ENCODE measurements at regions not wholly inside any gene's neighbourhood (a gene's known extent, or its start where the extent isn't known, plus 50 kb on each side); places are given as distances from the start of the nearest gene placed in this dataset.

- DNase-seq (ENCODE audit: low read depth, low spot score): no peak
Measured at GRCh38 chr6:147029923-147030322, 174.3 kb upstream of the STXBP5 start.

GRCh38 chr6:147033267-147033666, 170.9 kb upstream of the STXBP5 start:
- DNase-seq (ENCODE audit: low read depth, low spot score): no peak

GRCh38 chr6:147035886-147036285, 168.3 kb upstream of the STXBP5 start:
- no peak for DNase-seq (ENCODE audit: low read depth, low spot score)

GRCh38 chr6:147037881-147038280, 166.3 kb upstream of the STXBP5 start:
- no peak for DNase-seq (ENCODE audit: low read depth, low spot score)

- no peak for DNase-seq (ENCODE audit: low read depth, low spot score)
Measured at GRCh38 chr6:147040121-147040910, 163.9 kb upstream of the STXBP5 start.

- no peak for DNase-seq (ENCODE audit: low read depth, low spot score)
Measured at GRCh38 chr6:147042679-147043078, 161.5 kb upstream of the STXBP5 start.

- DNase-seq (ENCODE audit: low read depth, low spot score): no peak
Measured at GRCh38 chr6:147043994-147044477, 160.2 kb upstream of the STXBP5 start.

GRCh38 chr6:147046141-147046877, 157.9 kb upstream of the STXBP5 start:
- no peak for DNase-seq (ENCODE audit: low read depth, low spot score)

- DNase-seq (ENCODE audit: low read depth, low spot score): no peak
Measured at GRCh38 chr6:147048930-147049329, 155.3 kb upstream of the STXBP5 start.

- DNase-seq (ENCODE audit: low read depth, low spot score): no peak
Measured at GRCh38 chr6:147053311-147053921, 150.8 kb upstream of the STXBP5 start.

GRCh38 chr6:147054158-147054557, 150.1 kb upstream of the STXBP5 start:
- no peak for DNase-seq (ENCODE audit: low read depth, low spot score)

GRCh38 chr6:147054871-147055270, 149.3 kb upstream of the STXBP5 start:
- DNase-seq (ENCODE audit: low read depth, low spot score): no peak

GRCh38 chr6:147055821-147056392, 148.3 kb upstream of the STXBP5 start:
- no peak for DNase-seq (ENCODE audit: low read depth, low spot score)

- DNase-seq (ENCODE audit: low read depth, low spot score): no peak
Measured at GRCh38 chr6:147057188-147057587, 147.0 kb upstream of the STXBP5 start.

- DNase-seq (ENCODE audit: low read depth, low spot score): no peak
Measured at GRCh38 chr6:147057705-147058342, 146.4 kb upstream of the STXBP5 start.

- no peak for DNase-seq (ENCODE audit: low read depth, low spot score)
Measured at GRCh38 chr6:147058786-147059385, 145.3 kb upstream of the STXBP5 start.

GRCh38 chr6:147060636-147061035, 143.6 kb upstream of the STXBP5 start:
- DNase-seq (ENCODE audit: low read depth, low spot score): no peak

- no peak for DNase-seq (ENCODE audit: low read depth, low spot score)
Measured at GRCh38 chr6:147061252-147061651, 143.0 kb upstream of the STXBP5 start.

GRCh38 chr6:147063469-147064031, 140.7 kb upstream of the STXBP5 start:
- DNase-seq (ENCODE audit: low read depth, low spot score): peak; percentile 32

GRCh38 chr6:147065786-147066185, 138.4 kb upstream of the STXBP5 start:
- no peak for DNase-seq (ENCODE audit: low read depth, low spot score)

- DNase-seq (ENCODE audit: low read depth, low spot score): no peak
Measured at GRCh38 chr6:147067184-147067583, 137.0 kb upstream of the STXBP5 start.

Data from smooth muscle cell of the brain vasculature (primary cell).